GM23248 (cell line): ENCODE measurements at regions not wholly inside any gene's neighbourhood (a gene's known extent, or its start where the extent isn't known, plus 50 kb on each side); places are given as distances from the start of the nearest gene placed in this dataset.

Source experiments
- EZH2 ChIP-seq: fragments of 200-600 bp; sonication (generic); IDR thresholded peaks from 2 replicates; pipeline ENCODE4 v1.6.1; 2018; ENCODE audit warnings: antibody characterized with exemption, mild to moderate bottlenecking; ENCODE audit not compliant: insufficient read depth, poor library complexity, severe bottlenecking
- EZH2phosphoT487 ChIP-seq: fragments of 200-600 bp; sonication (generic); IDR thresholded peaks from 2 replicates; pipeline ENCODE4 v1.6.1; 2018; ENCODE audit warnings: antibody characterized with exemption, moderate library complexity, mild to moderate bottlenecking, low read depth; ENCODE audit not compliant: insufficient read depth

DNA sequence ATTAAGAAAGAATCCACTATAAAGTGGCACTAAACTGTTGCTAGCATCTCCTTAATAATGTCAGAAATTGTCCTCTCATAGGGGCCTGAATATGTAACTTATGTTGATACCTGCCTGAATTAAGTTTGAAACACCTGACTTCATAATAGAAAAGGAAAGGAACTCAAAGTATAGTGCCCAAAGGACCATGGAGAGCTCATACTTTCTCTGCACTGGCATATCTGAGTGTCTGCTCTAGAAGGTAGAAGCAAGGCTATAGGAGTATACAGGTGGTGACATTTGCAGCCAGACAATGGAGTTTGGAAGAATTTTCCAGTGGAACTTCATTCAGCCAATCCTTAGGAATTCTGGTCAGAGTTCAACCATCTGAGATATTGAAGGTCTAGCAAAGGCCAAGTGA lies 988.9 kb downstream of the RAB28 start:
- TF ChIP-seq EZH2 (no peak), EZH2phosphoT487 (no peak)
